Esophagus muscularis mucosa (tissue), 4 donors: ENCODE measurements at regions not wholly inside any gene's neighbourhood (a gene's known extent, or its start where the extent isn't known, plus 50 kb on each side); places are given as distances from the start of the nearest gene placed in this dataset.

Experiments
- DNase-seq: peaks from one replicate; pipeline ENCODE4 v3.0.0-alpha.2; 2017; ENCODE audit errors: extremely low spot score
- H3K27ac ChIP-seq, 4 donors: fragments of 200-600 bp; sonication (generic); replicated peaks in 1 of 4; 1 replicate in 3 of 4; 2 replicates in 1 of 4; pipeline ENCODE4 v1.5.1; 2016 to 2019; ENCODE audit warnings: mild to moderate bottlenecking in 1 of 4
- H3K27me3 ChIP-seq, 4 donors: fragments of 200-600 bp; sonication (generic); one replicate each; pipeline versions ENCODE4 v1.5.1 to v1.6.0; 2016 to 2019
- H3K36me3 ChIP-seq, 4 donors: fragments of 200-600 bp; sonication (generic); one replicate each; pipeline ENCODE4 v1.5.1; 2016 to 2019
- H3K4me1 ChIP-seq, 4 donors: fragments of 200-600 bp; sonication (generic); one replicate each; pipeline ENCODE4 v1.5.1; 2016 to 2019
- H3K4me3 ChIP-seq, 4 donors: fragments of 200-600 bp; sonication (generic); 1 replicate in 2 of 4; 2 replicates in 2 of 4; pipeline ENCODE4 v1.5.1; 2016 to 2019; ENCODE audit warnings: mild to moderate bottlenecking in 4 of 4, moderate library complexity in 1 of 4
- H3K9me3 ChIP-seq, 4 donors: fragments of 200-600 bp; sonication (generic); 1 replicate in 3 of 4; 2 replicates in 1 of 4; pipeline ENCODE4 v1.5.1; 2016 to 2019
- CTCF ChIP-seq, 3 experiments: fragments of 200-600 bp in 2 of 3; fragments of 450-650 bp in 1 of 3; sonication (generic) in 2 of 3; IDR thresholded peaks; one replicate each; pipeline ENCODE4 v1.5.1; 2017 to 2019; ENCODE audit warnings: antibody characterized with exemption in 3 of 3, mild to moderate bottlenecking in 2 of 3, moderate library complexity in 1 of 3
- EP300 ChIP-seq: sonication (generic); formaldehyde crosslinking; IDR thresholded peaks from one replicate; pipeline ENCODE4 v1.6.1; 2017; ENCODE audit warnings: antibody characterized with exemption
- POLR2A ChIP-seq: fragments of 450-650 bp; IDR thresholded peaks from one replicate; pipeline ENCODE4 v1.6.1; 2017; ENCODE audit warnings: antibody characterized with exemption, moderate library complexity, mild to moderate bottlenecking, low read depth
- POLR2AphosphoS5 ChIP-seq, 2 donors: sonication (generic); formaldehyde crosslinking; IDR thresholded peaks; one replicate each; pipeline ENCODE4 v1.6.1; 2017; ENCODE audit warnings: antibody characterized with exemption in 2 of 2
- WGBS: methylation state at CpG from one replicate; pipeline ENCODE4 v1.1.5; 2018; 5-methylcytosine and 5-hydroxymethylcytosine counted together
- intact Hi-C: fragments of 100-400 bp; cut with DNase I; formaldehyde crosslinking; loops from one replicate; pipeline ENCODE4 v1.15.1; 2023

GRCh38 chr10:33428682-33429081 lies 94.2 kb upstream of the NRP1 start:
- intact Hi-C loops, result no loop called here
- Histone ChIP-seq H3K36me3 (no peaks in the 10 kb centered on the region), H3K27ac (no peak overlapping the region), H3K27me3 (no peaks in the 10 kb centered on the region), H3K4me3 (no peak overlapping the region), H3K9me3 (no peaks in the 10 kb centered on the region), H3K4me1 (no peaks in the 10 kb centered on the region)
- DNase-seq, result peak; percentile 31
- TF ChIP-seq POLR2A, result no peak
- TF ChIP-seq EP300, result no peak
- TF ChIP-seq POLR2AphosphoS5 (IDR thresholded peaks at IDR 0.05), result no peak
- TF ChIP-seq CTCF (IDR thresholded peaks at IDR 0.05), result no peak
- 68% methylated on average over 4 of the region's 4 CpGs for WGBS

DNA sequence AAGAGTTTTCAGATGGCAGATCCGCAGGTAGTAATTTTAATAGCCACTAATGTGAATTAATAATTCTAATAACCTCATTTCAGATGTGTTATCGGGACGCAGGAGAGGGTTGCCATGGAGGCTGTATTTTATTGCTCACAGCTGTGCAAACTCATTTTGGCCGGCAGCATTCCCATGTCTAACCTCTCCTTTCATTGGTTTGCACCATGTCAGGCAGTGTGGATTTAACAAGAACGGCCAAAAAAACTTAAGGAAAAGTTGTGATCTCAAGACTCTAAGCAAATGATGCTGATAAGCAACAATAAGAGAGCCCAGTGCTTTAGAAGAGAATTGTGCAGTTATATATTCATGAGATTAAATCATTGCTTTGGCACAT lies 88.7 kb upstream of the NRP1 start:
- DNase-seq, result no peak
- intact Hi-C loops, result no loop called here
- Histone ChIP-seq H3K4me1 (peaks cover 0 to 20% (median 7%) of the 10 kb centered on the region in 4 donors), H3K27me3 (no peaks in the 10 kb centered on the region), H3K4me3 (no peak overlapping the region), H3K36me3 (no peaks in the 10 kb centered on the region), H3K27ac (no peak overlapping the region), H3K9me3 (no peaks in the 10 kb centered on the region)
- WGBS, result 56% methylated on average over 5 of the region's 5 CpGs
- TF ChIP-seq POLR2AphosphoS5 (IDR thresholded peaks at IDR 0.05) (no peak), EP300 (no peak), POLR2A (no peak), CTCF (IDR thresholded peaks at IDR 0.05) (no peak)

DNA sequence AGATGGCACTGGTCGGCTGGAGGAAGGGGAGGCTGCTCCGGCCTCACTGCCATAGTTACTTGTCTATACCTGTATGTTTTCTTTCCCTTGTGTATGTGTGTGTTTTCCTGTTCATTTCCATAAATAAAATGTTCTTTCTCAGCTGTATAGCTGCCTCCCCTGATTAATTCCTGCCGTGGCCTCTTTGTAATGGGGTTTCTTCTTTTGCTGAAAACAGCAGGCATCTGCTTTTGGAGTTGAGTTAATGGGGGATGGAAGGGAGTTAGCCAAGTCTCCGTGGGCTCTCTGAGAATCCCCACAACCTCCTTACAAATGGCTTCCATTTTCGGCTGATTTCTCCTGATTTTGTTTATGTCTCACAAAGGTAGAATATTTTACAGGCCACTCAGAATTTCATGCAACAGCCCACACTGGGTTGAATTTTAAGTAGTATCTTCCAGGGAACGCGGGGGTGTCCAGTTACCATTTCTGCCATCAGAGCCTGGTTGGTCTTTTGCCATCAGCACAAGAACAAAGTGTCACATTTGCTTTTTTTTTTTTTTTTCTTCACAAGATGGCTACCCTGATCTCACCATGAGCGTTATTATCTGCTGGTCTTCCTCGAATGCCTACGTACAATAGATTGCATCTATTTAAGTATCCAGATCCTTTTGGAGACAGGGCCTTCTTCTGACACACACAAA lies 88.1 kb upstream of the NRP1 start:
- no peaks in the 10 kb centered on the region for H3K9me3 ChIP-seq
- H3K36me3 ChIP-seq, result no peaks in the 10 kb centered on the region
- H3K27ac ChIP-seq, result no peak overlapping the region
- H3K4me3 ChIP-seq, result no peak overlapping the region
- H3K27me3 ChIP-seq, result no peaks in the 10 kb centered on the region
- no peak for DNase-seq
- TF ChIP-seq CTCF (IDR thresholded peaks at IDR 0.05) (no peak), POLR2A (no peak), EP300 (no peak), POLR2AphosphoS5 (IDR thresholded peaks at IDR 0.05) (no peak)
- 91% methylated on average over 10 of the region's 10 CpGs for WGBS
- intact Hi-C loops, result no loop called here
- H3K4me1 ChIP-seq, result peaks cover 0 to 20% (median 7%) of the 10 kb centered on the region in 4 donors

GRCh38 chr10:33421789-33422462 lies 87.5 kb upstream of the NRP1 start:
- 64% methylated on average over 4 of the region's 5 CpGs for WGBS
- H3K27me3 ChIP-seq, result no peaks in the 10 kb centered on the region
- H3K27ac ChIP-seq, result no peak overlapping the region
- intact Hi-C loops, result no loop called here
- no peak overlapping the region for H3K4me3 ChIP-seq
- H3K9me3 ChIP-seq, result no peaks in the 10 kb centered on the region
- DNase-seq, result no peak
- H3K4me1 ChIP-seq, result peaks cover 0 to 20% (median 7%) of the 10 kb centered on the region in 4 donors
- no peaks in the 10 kb centered on the region for H3K36me3 ChIP-seq
- no peak for TF ChIP-seq POLR2A
- TF ChIP-seq EP300, result no peak
- no peak for TF ChIP-seq POLR2AphosphoS5 (IDR thresholded peaks at IDR 0.05)
- TF ChIP-seq CTCF (IDR thresholded peaks at IDR 0.05), result no peak
